Hepatic stellate cell (primary cell): ENCODE measurements at regions not wholly inside any gene's neighbourhood (a gene's known extent, or its start where the extent isn't known, plus 50 kb on each side); places are given as distances from the start of the nearest gene placed in this dataset.

Experiments used
- DNase-seq: peaks from one replicate; pipeline ENCODE4 v3.0.0; 2011; ENCODE audit warnings: low spot score

- no peak for DNase-seq
Measured at GRCh38 chr1:198904321-198904720, 265.5 kb downstream of the PTPRC start.

DNA sequence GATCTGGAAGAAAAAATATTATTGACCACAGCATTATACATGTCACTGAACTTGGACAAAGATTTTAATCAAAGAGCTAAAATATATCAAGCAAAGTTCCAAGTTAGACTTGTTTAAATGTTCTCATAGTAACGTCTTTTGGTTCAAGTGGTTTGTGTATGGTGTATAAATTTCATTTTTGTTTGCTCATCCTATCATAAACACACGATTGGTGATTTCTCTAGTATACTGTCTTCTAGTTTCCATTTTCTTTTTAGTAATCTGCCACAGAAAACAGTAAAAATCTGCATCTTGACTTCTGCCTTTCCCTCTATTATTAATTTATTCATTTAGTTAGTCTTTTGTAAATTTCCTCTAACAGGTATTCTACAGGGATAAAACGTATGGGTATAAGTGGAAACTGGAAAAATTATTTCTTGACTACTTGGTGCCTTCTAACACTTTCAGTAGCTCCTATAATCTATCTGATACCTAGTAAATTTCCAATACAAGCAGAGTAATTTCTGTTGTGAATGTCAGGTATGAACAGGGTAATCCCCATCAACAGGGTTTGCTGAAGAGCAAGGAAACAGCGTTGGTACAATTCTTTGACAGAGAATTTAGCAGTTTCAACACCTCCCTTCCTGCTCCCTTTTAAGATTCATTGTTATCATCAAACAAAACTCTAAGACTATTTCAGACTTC, 268.0 kb downstream of the PTPRC start:
- no peak for DNase-seq

DNA sequence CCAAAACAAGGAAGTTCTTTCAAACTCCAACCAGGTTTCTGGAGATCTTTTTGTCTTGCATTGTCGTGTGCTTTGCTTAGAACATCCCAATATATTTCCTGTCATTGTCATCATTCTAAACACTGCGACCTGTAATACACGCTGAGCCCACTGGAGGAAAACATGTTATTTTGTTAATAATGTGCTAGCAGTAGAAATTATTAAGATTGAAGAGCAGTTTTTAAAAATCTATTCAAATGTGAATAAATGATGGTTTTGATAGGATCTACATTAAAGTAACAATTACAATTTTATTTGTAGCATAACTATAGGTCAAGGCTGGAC, 268.5 kb downstream of the PTPRC start:
- no peak for DNase-seq

DNA sequence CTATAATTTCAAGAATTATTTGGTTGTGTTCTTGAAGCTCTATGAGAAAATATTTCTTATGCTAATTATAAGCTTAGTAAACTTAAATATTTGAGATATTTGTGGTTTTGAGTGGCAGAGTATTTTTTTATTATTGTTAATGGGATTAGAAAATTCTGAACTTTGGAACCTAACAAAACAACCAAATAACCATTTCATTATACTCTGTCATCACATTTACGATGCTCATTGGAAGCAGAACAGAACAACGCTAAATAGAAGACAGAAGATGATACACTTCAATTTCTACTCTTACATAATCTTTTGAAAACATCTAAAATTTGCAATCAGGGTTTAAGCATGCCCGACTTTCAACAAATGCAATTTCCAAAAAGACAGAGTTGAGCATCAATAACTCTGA, 270.2 kb downstream of the PTPRC start:
- no peak for DNase-seq

DNA sequence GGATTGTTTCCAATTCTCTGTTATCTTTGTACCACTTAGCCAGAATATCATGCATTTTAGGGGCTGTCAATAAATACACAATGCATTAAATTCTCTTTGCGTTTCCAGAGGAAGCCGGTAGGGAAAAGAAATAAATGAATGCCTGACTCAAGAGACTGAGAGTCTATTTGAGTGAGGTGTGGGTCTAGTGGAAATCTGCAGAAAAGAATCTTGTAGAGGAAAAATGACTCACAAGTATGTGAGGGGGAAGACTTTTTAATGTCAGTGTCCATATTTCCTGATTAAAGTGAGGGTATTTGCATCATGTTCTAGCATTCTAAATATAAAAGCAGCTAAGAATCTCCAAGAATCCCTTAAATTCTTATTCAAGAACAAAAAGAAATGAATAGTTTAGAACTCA, 271.1 kb downstream of the PTPRC start:
- DNase-seq, result no peak

DNA sequence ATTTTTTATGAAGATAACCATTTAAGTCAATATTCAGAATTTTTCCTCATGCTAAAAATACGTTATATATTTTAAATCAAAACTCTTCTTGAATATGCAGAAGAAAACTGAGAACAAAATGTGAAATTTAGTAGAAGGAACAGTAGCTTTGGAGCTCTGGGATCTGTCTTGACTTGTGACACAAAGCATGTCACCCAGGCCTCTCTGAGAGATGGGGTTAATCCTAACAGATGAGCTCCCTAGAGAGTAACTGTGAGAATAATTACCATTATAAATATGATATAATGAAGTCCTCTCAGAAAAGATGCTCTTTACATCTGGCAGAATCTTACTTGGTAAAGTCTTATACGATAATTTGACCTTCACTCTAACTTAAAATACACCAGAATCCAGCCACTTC, 272.0 kb downstream of the PTPRC start:
- DNase-seq, result no peak

GRCh38 chr1:198912046-198912445, 273.2 kb downstream of the PTPRC start:
- no peak for DNase-seq

DNA sequence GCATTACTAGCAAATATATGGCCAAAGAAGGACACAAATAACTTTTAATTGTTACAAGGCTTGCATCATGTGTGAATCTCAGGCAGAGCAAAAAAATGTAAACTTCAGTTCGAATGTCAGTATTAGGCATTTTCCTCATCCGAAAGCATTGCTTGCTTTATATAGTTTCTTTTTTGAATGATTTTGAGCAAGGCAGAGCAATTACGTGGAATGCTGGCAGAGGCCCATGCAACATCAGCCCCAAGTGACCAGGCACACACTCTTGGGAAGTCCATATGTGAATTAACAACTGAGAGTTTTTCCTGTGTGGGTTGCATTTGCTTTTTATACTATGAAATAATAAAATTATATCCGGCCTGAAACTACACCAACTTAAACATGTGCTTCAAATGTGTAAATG, 274.8 kb downstream of the PTPRC start:
- DNase-seq, result no peak

- DNase-seq, result no peak
Measured at GRCh38 chr1:198915327-198916231, 276.7 kb downstream of the PTPRC start.

DNA sequence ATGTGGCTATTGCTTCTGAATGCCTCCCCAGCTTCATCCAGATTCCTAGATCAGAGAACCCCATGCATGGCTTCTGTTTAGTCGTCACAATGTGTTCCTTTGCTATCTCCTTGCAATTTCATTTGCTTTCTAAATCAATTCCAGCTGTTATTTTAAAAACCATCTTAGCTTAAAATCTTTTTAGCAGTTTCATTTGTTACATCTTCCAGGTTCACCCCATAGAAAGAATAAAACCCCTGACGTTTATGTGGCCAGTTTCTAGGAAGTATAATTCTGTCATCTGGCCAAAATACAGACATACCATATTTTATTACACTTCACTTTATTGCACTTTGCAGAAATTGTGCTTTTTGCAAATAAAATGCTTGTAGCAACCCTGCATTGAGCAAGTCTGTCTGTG, 278.4 kb downstream of the PTPRC start:
- no peak for DNase-seq

GRCh38 chr1:198918920-198919319, 280.1 kb downstream of the PTPRC start:
- DNase-seq, result no peak

DNA sequence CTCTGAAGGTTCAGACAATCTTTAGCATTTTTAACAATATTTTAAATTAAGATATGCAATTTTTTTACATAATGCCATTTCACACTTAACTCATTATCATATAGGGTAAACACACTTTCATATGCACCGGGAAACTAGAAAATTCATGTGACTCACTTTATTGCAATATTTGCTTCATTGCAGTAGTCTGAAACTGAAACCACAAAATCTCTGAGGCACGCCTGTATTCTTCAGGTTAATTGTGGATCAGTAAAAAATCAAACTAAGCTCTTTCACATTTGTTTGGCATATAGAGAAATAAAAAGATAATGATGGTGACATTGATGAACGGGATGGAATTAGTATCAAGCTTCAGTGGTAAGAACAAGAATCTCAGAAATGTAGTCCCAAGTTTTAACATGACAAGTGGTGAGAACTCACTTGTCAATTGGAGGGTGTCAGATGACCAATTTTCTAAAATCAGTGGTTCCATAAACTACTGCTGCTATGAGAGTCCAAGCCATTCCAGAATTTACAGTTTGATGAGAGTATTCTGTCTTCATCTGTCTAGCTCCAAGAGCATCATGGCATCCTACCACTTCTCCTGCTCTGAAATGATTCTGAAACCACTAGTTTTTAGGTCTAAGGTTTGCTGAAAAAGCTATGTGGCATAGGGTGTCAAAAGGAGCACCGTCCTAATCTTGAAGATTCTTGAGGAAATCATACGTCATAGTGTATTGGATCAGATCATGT, 281.0 kb downstream of the PTPRC start:
- DNase-seq, result no peak

- DNase-seq, result no peak
Measured at GRCh38 chr1:198922638-198923430, 284.0 kb downstream of the PTPRC start.

DNA sequence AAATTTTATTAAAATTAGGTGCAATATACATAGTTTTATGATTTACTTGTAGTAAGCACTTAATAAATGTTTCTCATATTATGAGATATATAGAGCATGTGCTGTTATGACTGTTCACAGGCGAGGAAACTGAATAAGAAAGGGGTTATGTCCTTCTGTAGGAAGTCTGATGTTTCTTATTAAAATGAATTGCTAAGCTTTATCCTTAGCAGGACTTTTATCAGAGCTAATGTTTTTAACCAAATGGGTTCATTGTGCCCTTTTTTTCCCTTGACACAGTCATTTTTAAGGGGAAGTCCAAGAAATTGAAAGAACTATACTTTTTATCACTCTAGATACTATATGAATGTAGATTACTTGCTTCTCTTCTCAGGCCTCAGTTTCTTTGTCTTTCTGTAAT, 285.2 kb downstream of the PTPRC start:
- no peak for DNase-seq

- DNase-seq, result no peak
Measured at GRCh38 chr1:198925567-198925966, 286.7 kb downstream of the PTPRC start.

DNA sequence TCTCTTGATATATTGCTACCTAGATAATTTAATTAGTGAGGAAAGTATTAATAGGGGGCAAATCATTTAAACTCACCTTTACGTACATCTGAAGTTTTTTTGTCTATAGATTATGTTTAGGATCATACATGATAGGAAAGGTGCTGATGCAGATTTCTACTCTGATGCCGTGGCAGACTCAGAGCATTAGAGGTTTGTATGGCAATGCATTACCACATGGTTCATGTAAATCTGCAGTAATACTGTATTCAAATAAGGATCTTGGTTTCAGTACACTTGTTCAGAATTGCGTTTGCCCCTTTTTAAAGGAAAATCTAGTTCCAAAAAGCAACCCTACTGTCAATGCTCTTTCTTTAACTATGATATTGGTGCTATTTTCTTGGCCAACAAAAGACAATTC, 288.3 kb downstream of the PTPRC start:
- no peak for DNase-seq

GRCh38 chr1:198929111-198929604, 290.3 kb downstream of the PTPRC start:
- no peak for DNase-seq

DNA sequence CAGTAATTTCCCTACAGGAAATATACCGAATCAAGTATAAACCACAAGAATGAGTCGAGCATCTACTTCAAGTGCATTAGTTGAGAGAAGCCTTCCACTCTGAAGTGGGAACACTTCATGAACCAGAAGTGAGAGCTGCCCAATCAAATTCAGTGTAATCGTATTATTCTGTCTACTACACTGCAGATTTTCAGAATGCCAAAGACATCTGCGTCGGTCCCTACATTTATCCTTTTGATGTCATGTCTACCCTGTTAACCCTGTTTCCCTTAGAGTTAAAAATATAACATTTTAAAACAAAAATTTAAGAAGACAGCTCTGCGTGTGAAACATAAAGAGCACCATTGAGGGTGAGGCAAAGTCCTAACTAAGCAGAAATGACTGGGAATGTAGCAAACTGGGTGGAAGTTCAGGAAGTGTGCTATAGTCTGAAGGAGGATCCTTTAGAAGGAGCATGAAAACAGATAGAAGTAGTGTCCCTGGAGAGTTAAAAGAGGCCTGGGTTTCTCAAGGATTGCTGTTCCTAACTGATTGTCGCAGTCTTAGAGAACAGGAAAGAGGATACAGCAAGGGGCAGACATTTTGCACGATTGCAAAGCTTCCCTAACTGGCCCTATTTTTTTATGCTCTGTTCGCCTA, 291.2 kb downstream of the PTPRC start:
- DNase-seq, result no peak

- no peak for DNase-seq
Measured at GRCh38 chr1:198932351-198932991, 293.6 kb downstream of the PTPRC start.

DNA sequence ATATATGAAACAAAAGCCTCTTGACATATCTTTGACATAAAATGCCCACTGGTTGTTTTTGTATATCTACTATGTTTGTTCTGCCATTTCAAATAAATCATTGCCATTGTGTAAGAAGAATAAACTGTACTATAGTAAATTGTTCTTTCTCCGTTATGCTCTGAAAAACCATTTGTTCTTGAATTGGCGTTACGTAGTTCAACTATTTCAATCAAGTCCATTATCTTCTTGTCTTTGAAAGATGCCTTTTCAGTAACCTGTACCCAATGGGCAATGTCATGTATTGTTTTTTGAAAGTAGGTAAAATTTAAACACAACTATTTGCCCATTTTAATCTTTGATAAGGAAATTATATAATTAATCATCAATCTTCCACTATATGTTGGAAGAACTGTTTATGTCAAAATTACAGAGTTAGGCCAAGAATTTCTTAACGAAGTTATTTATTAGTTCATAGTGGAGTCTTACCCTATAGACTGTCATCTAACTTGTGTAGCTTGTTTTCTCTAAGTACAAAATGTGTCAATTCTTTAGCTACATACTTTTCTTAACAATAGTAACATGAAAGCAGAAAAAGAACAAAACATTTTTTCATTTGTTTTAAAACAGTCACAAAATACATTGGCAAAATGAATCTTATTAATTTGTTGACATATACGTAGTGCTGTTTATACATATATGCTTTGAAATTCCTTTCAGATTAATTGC, 294.8 kb downstream of the PTPRC start:
- DNase-seq, result no peak
